Right lobe of liver (tissue), 4 donors: ENCODE measurements at regions not wholly inside any gene's neighbourhood (a gene's known extent, or its start where the extent isn't known, plus 50 kb on each side); places are given as distances from the start of the nearest gene placed in this dataset.

ENCODE experiments used
- CTCF ChIP-seq, 4 donors: fragments of 200-600 bp in 3 of 4; fragments of 450-650 bp in 1 of 4; IDR thresholded peaks; one replicate each; pipeline versions ENCODE4 v1.5.1 to v1.8.0; 2016 to 2022; ENCODE audit warnings: antibody characterized with exemption in 4 of 4, mild to moderate bottlenecking in 2 of 4
- POLR2A ChIP-seq: fragments of 450-650 bp; IDR thresholded peaks from one replicate; pipeline ENCODE4 v1.6.1; 2017; ENCODE audit warnings: antibody characterized with exemption, mild to moderate bottlenecking
- donor health status: DM: no; HTN: no; CAD: no.
- donor health status: DM: no; HTN: no; CAD: no.
- donor health status: DM: no; HTN: yes; CAD: no.

GRCh38 chr6:114862819-114863218 lies 520.0 kb upstream of the HS3ST5 start:
- no peak for TF ChIP-seq CTCF (IDR thresholded peaks at IDR 0.05)
- no peak for TF ChIP-seq POLR2A
